8988T (cell line): ENCODE measurements at regions not wholly inside any gene's neighbourhood (a gene's known extent, or its start where the extent isn't known, plus 50 kb on each side); places are given as distances from the start of the nearest gene placed in this dataset.

Experiments
- DNase-seq: peaks from one replicate; pipeline ENCODE4 v3.0.0; 2011

- no peak for DNase-seq
Observed at GRCh38 chr2:21646345-21646744, 522.6 kb downstream of the TDRD15 start.

DNA sequence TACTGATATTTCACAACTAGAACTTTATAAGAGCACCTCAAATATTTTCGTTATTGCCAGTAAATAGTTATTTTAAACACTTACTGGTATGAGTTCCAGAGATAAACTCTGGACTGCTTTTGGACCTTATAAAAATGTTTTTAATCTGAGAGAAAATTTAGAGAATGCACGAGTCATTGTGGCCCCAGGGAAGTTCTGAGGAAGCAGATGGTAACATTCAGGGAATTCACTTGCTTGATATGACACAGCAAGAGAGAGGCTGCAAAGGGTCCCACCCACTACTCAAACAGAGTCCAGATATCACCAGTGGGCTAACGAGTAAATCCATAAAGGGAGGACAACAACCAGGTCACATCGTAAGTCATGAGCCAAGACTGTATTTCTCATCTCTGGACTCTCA lies 526.8 kb downstream of the TDRD15 start:
- DNase-seq, result no peak

- no peak for DNase-seq
Observed at GRCh38 chr2:21655136-21655535, 531.4 kb downstream of the TDRD15 start.

GRCh38 chr2:21656330-21657075 lies 532.7 kb downstream of the TDRD15 start:
- DNase-seq, result no peak

- DNase-seq, result no peak
Observed at GRCh38 chr2:21657445-21657844, 533.7 kb downstream of the TDRD15 start.

DNA sequence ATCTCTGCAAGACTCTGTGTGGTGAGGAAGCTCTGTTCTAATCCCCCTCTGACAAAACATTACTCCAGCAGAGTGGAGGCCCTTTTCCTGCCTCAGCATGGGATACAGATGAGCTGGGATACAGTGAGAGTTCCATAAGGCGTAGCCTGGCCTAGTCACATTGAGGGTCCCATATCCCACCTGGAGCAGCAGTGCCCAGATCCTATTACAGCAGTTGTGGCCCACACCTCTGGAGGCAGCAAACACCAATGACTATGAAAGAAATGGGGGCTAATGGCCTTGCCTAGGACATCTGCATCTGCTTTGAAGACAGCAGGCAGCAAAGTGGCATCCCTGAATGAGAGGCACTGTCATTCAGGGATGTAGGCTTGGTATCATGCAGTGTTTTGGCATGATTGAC lies 534.5 kb downstream of the TDRD15 start:
- no peak for DNase-seq

DNA sequence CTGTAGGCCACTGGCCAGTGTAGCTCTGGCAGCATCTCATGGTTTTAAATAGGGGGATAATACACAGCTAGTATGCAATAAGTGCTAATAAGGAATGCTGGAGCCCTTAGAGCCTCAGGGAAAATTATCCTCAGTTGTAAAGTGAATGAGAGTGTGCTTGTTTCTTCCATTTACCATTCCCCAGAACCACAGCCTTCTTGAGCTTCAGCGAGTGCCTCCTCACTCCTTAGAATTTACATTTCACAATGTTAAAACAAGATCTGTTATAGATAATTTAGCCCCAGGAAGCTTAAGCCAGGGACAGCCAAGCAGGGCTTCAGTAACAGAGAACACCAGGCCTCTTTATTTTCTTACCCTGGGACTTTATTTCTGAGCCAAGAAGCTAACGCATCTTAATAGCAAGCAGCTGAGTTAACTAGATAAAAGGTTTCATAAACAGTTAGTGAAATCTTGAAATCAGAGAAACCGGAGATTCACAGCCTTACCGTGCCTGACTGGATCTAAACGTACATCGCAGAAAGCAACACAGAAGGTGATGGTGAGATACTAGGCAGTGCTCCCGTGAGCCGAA lies 535.2 kb downstream of the TDRD15 start:
- no peak for DNase-seq

DNA sequence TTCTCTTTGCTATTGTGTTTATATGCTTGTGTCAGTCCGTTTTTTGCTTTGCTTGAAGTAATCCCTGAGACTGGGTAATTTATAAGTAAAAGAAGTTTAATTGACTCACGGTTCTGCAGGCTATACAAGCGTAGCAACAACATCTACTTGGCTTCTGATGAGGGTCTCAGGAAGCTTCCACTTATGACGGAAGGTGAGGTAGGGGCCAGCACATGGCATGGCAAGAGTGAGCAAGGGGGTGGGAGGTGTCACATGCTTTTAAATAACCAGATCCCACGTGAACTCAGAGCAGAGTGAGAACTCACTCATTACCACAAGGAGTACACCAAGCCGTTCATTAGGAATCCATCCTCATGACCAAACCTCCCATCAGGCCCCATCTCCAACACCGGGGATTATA lies 540.3 kb downstream of the TDRD15 start:
- DNase-seq, result no peak

- DNase-seq, result no peak
Observed at GRCh38 chr2:21667638-21668037, 543.9 kb downstream of the TDRD15 start.

- no peak for DNase-seq
Observed at GRCh38 chr2:21668078-21668710, 544.4 kb downstream of the TDRD15 start.

- no peak for DNase-seq
Observed at GRCh38 chr2:21676041-21676440, 552.3 kb downstream of the TDRD15 start.

DNA sequence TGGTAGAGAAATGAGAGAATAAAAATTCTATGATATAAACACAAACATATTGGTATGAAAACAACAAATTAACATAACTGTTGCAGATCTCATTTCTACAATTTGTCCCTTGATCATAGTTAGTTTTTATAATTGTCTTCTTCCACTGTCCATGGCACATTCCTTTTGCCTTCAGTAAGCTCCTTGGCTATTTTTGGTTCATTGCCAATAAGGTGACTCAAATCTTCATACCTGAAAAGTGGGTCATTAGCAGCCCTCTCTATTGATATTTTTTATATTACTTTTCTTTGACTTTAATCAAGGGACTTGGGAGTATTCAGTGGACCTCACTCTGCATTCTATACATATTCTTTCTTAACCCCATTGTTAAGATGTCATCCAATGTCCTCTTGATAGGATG lies 552.9 kb downstream of the TDRD15 start:
- DNase-seq, result no peak

DNA sequence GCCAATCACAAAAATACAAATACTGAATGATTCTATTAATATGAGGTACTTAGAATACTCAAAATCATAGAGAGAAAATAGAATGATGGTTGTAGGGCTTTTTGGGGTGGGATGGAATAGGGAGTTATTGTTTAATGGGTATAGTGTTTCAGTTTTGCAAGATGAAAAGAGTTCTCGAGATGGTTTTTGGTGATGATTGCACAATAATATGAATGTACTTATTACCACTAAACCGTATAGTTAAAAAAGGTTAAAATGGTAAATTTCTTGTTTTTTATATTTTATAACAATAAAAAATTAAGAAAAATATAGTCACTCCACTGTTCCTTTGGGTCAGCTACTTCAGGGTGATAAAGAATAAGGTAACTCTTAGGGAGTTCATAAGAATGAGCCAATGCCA lies 560.1 kb downstream of the TDRD15 start:
- no peak for DNase-seq

- DNase-seq, result no peak
Observed at GRCh38 chr2:21687589-21687988, 563.8 kb downstream of the TDRD15 start.

DNA sequence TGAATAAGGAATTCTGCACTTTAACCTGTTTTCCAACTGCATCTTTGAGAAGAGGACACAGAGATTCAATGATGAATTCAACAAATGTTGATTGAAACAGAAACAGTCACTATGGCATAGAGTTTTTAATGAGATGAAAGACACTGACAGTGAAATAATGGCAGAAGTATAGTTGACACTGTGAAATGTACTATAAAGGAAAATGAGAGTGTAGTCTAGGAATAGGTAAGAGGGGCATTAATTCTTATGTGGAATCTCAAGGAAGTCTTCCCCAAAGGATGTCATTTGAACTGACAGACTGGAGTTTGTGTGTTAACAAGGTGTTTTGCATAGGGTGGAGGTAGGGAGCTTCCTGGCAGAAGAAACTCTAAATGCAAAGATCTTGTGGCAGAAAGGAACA lies 566.2 kb downstream of the TDRD15 start:
- no peak for DNase-seq

- no peak for DNase-seq
Observed at GRCh38 chr2:21693081-21693480, 569.3 kb downstream of the TDRD15 start.

DNA sequence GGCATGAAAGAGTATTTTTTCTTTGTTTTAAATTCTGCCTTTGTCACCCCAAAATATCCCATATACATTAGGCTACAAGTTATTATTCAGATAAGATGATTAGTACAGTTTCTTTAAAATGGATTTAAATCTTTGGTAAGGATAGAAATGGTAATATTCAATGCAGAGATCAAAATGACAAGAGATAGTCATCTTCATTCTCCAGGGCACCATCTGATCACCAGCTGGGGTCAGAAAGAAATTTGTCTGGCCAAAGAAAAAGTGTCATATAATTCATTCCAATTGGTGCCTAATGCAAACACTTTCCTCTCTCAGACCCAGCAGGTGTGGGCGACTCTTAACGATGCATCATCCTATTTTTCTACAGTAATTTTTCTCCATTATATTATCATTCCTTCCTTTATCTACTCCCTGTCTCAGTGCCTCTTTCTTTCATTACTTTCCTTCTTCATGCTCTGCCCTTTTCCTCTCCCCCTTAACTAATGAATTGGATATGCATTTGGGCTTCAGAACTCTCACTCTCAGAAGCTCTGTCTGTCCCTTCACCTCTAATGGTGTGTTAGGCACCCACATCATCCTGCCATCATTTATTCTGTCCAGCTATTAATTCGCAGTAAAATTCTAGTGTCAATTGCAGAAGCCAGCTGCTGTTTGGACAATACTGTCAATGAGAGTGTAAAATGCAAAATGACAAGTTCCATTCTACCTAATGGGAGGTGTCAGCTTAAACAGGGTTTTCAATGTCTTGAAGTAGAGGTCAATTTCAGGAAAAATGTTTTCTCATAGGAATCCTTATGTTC lies 570.5 kb downstream of the TDRD15 start:
- DNase-seq, result no peak

DNA sequence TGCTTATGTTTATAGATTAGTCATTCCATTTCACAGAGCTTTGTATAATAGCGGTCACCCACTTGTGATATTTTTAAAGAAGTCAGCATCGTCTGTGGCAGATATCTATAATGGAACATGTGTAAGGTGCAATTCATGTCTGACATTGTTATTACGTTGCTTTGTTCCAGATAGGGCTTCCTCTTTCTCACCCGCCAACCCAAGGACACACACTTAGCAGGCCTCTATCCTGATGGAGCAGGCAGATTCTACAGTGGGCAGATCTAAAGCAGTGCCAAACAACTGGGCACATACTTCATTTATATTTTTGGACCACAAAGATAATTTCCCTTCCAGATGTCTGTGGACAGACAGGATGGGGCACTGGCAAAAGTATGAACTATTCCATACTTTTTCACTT lies 573.1 kb downstream of the TDRD15 start:
- no peak for DNase-seq

- DNase-seq, result no peak
Observed at GRCh38 chr2:21700644-21701043, 576.9 kb downstream of the TDRD15 start.

DNA sequence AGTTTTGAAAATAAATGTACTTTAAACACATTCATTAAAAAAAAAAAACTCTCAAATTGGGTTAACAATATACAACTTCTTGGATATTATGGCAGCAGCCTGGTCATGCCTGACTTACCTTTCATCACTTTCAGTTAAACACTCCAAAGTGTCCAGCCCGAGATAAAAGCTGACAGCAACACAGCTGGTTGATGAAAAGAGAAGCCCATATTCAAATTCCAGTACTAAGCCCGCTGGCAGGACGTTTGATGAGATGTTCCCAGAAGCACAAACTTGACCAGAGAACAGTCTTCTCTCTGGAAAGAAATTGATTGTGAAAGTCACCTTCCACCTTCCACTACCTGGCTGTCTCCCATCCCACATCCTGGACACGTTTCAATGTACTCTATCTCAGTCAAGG lies 586.3 kb downstream of the TDRD15 start:
- DNase-seq, result no peak

DNA sequence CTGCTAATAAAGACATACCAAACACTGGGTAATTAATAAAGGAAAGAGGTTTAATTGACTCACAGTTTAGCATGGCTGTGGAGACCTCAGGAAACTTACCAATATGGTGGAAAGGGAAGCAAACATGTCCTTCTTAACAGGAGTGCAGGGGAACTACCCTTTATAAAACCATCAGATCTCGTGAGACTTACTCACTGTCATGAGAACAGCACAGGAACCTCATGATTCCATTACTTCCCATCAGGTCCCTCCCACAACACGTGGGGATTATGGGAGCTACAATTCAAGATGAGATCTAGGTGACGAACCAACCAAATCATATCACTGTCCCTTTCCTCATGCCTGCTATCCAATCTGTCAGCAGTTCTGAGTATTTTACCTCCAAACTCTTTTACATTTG lies 586.7 kb downstream of the TDRD15 start:
- DNase-seq, result no peak

DNA sequence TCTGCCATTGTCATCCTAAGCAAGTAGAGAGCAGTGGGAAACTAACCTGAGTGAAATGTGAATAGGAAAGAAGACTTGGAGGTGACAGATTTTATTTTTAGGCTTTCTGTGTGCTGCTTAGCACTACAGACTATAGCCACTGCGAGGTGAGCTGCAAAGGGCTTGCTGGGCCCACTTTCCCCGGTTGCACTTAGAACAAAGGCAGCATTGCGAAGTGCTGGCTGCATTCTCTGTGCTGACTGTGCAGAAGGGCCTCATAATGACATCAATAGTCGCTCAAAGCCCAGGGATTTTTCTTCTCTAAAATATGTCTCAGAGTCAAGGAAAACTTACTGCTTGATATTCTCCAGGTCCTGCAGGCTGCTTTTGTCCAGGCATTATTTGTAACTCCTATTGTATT lies 592.1 kb downstream of the TDRD15 start:
- DNase-seq, result no peak

GRCh38 chr2:21727101-21727500 lies 603.3 kb downstream of the TDRD15 start:
- DNase-seq, result no peak

DNA sequence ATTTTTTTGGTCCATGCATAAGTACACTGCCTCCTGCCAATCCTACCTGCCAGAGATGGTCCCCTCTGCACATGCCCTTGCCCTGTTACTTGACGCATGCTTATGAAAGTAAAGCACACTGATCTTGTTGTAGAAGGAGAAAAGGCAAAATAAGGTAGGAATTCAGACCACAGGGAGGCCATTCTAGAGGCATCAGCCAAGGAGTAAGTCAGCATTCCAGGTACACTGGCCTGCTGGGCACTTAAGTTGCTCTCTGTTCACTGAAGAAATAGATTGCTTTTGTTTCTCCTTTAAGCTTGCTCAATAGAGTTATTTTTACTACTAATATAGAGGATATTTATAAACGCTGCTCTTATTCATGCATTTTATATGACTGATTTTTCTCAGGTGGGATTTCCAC lies 604.4 kb downstream of the TDRD15 start:
- no peak for DNase-seq
